Activated T-helper 9 cell treated with anti-CD3 and anti-CD28 coated beads, Interleukin-2, amount 50 U/mL, for 16 hours (primary cell): ENCODE measurements at regions not wholly inside any gene's neighbourhood (a gene's known extent, or its start where the extent isn't known, plus 50 kb on each side); places are given as distances from the start of the nearest gene placed in this dataset.

Source experiments
- DNase-seq: peaks from one replicate; pipeline ENCODE4 v3.0.0-alpha.2; 2020; ENCODE audit warnings: low read depth

- no peak for DNase-seq
Measured at GRCh38 chr16:85311741-85312140, 199.5 kb upstream of the CIBAR2 start.

GRCh38 chr16:85312174-85312573 lies 199.9 kb upstream of the CIBAR2 start:
- no peak for DNase-seq

- DNase-seq = no peak
Measured at GRCh38 chr16:85312642-85313525, 200.6 kb upstream of the CIBAR2 start.

- no peak for DNase-seq
Measured at GRCh38 chr16:85313526-85314301, 201.4 kb upstream of the CIBAR2 start.

GRCh38 chr16:85314512-85314971 lies 202.3 kb upstream of the CIBAR2 start:
- DNase-seq = no peak

GRCh38 chr16:85315866-85316265 lies 203.6 kb upstream of the CIBAR2 start:
- no peak for DNase-seq

GRCh38 chr16:85316321-85316919 lies 204.1 kb upstream of the CIBAR2 start:
- no peak for DNase-seq

GRCh38 chr16:85316944-85317343 lies 204.7 kb upstream of the CIBAR2 start:
- DNase-seq = no peak

GRCh38 chr16:85317704-85318103 lies 205.4 kb upstream of the CIBAR2 start:
- DNase-seq = no peak

- DNase-seq = no peak
Measured at GRCh38 chr16:85319208-85319983, 207.1 kb upstream of the CIBAR2 start.

GRCh38 chr16:85319984-85320440 lies 207.7 kb upstream of the CIBAR2 start:
- no peak for DNase-seq

- no peak for DNase-seq
Measured at GRCh38 chr16:85320677-85321385, 208.6 kb upstream of the CIBAR2 start.

- DNase-seq = no peak
Measured at GRCh38 chr16:85321509-85322271, 209.4 kb upstream of the CIBAR2 start.

GRCh38 chr16:85323230-85323960 lies 211.1 kb upstream of the CIBAR2 start:
- no peak for DNase-seq

GRCh38 chr16:85323961-85324253 lies 211.6 kb upstream of the CIBAR2 start:
- DNase-seq = no peak

- DNase-seq = no peak
Measured at GRCh38 chr16:85324488-85324887, 212.2 kb upstream of the CIBAR2 start.

GRCh38 chr16:85326113-85326793 lies 214.0 kb upstream of the CIBAR2 start:
- DNase-seq = no peak

- no peak for DNase-seq
Measured at GRCh38 chr16:85326794-85327181, 214.5 kb upstream of the CIBAR2 start.
